IPS-20b (cell line): ENCODE measurements at regions not wholly inside any gene's neighbourhood (a gene's known extent, or its start where the extent isn't known, plus 50 kb on each side); places are given as distances from the start of the nearest gene placed in this dataset.

Source experiments
- H3K27ac ChIP-seq: one replicate; pipeline ENCODE4 v1.5.1; 2013; ENCODE audit warnings: low read length
- H3K27me3 ChIP-seq: 2 replicates; pipeline ENCODE4 v1.6.1; 2013; ENCODE audit warnings: mild to moderate bottlenecking, low read length, inconsistent platforms; ENCODE audit not compliant: insufficient read depth
- H3K36me3 ChIP-seq: 2 replicates; pipeline ENCODE4 v1.6.1; 2013; ENCODE audit warnings: low read depth, mild to moderate bottlenecking, inconsistent platforms, low read length, moderate library complexity; ENCODE audit not compliant: insufficient read depth
- H3K4me1 ChIP-seq: 2 replicates; pipeline ENCODE4 v1.6.1; 2013; ENCODE audit warnings: mild to moderate bottlenecking, control low read depth, inconsistent platforms, low read length, moderate library complexity; ENCODE audit not compliant: insufficient read depth
- H3K4me3 ChIP-seq: 2 replicates; pipeline ENCODE4 v1.5.1; 2013; ENCODE audit warnings: mild to moderate bottlenecking, low read length, inconsistent platforms
- H3K9ac ChIP-seq: 2 replicates; pipeline ENCODE4 v1.6.1; 2013; ENCODE audit warnings: low read depth, mild to moderate bottlenecking, inconsistent platforms, low read length, moderate library complexity
- H3K9me3 ChIP-seq: 2 replicates; pipeline ENCODE4 v1.6.1; 2013; ENCODE audit warnings: mild to moderate bottlenecking, low read depth, low read length, inconsistent platforms; ENCODE audit not compliant: insufficient read depth

- no peak overlapping the region for H3K9ac ChIP-seq
These were observed 713.3 kb upstream of the CBLB start for GRCh38 chr3:106582151-106582550.

GRCh38 chr3:106587551-106587950 is 718.7 kb upstream of the CBLB start:
- Histone ChIP-seq H3K36me3 (no peaks in the 10 kb centered on the region), H3K9ac (no peak overlapping the region)

More at GRCh38 chr3:106582151-106582550, 713.3 kb upstream of the CBLB start:
- Histone ChIP-seq H3K4me1 (no peaks in the 10 kb centered on the region), H3K27me3 (no peaks in the 10 kb centered on the region), H3K27ac (no peak overlapping the region), H3K4me3 (no peak overlapping the region), H3K9me3 (no peaks in the 10 kb centered on the region), H3K36me3 (no peaks in the 10 kb centered on the region)

GRCh38 chr3:106588739-106589138 is 719.9 kb upstream of the CBLB start:
- no peaks in the 10 kb centered on the region for H3K27me3 ChIP-seq
- no peaks in the 10 kb centered on the region for H3K36me3 ChIP-seq
- no peak overlapping the region for H3K4me3 ChIP-seq
- no peak overlapping the region for H3K9ac ChIP-seq
- H3K9me3 ChIP-seq: no peaks in the 10 kb centered on the region
- no peaks in the 10 kb centered on the region for H3K4me1 ChIP-seq
- H3K27ac ChIP-seq: no peak overlapping the region

More at GRCh38 chr3:106587551-106587950, 718.7 kb upstream of the CBLB start:
- Histone ChIP-seq H3K4me1 (no peaks in the 10 kb centered on the region), H3K27me3 (no peaks in the 10 kb centered on the region), H3K4me3 (no peak overlapping the region), H3K9me3 (no peaks in the 10 kb centered on the region), H3K27ac (no peak overlapping the region)

- Histone ChIP-seq H3K9ac (no peak overlapping the region), H3K4me3 (no peak overlapping the region), H3K4me1 (no peaks in the 10 kb centered on the region), H3K27ac (no peak overlapping the region), H3K9me3 (no peaks in the 10 kb centered on the region), H3K27me3 (no peaks in the 10 kb centered on the region), H3K36me3 (no peaks in the 10 kb centered on the region)
These were observed 720.6 kb upstream of the CBLB start for GRCh38 chr3:106589311-106589942.

- Histone ChIP-seq H3K27ac (no peak overlapping the region), H3K9me3 (no peaks in the 10 kb centered on the region), H3K9ac (no peak overlapping the region)
These were observed 721.4 kb upstream of the CBLB start for GRCh38 chr3:106590216-106590615.

GRCh38 chr3:106593381-106593780 is 724.6 kb upstream of the CBLB start:
- no peaks in the 10 kb centered on the region for H3K36me3 ChIP-seq
- H3K27ac ChIP-seq: no peak overlapping the region
- no peak overlapping the region for H3K9ac ChIP-seq
- H3K4me3 ChIP-seq: no peak overlapping the region
- no peaks in the 10 kb centered on the region for H3K27me3 ChIP-seq
- no peaks in the 10 kb centered on the region for H3K4me1 ChIP-seq
- H3K9me3 ChIP-seq: no peaks in the 10 kb centered on the region

More at GRCh38 chr3:106590216-106590615, 721.4 kb upstream of the CBLB start:
- no peaks in the 10 kb centered on the region for H3K27me3 ChIP-seq
- no peaks in the 10 kb centered on the region for H3K36me3 ChIP-seq
- H3K4me1 ChIP-seq: no peaks in the 10 kb centered on the region
- no peak overlapping the region for H3K4me3 ChIP-seq

GRCh38 chr3:106609666-106610301 is 741.0 kb upstream of the CBLB start:
- Histone ChIP-seq H3K9ac (peak overlapping the region; percentile 5; the same call in 1 of the 2 replicates), H3K9me3 (peaks cover 10% of the 10 kb centered on the region; the same call in 1 of the 2 replicates), H3K27ac (peak overlapping the region; percentile 32), H3K36me3 (no peaks in the 10 kb centered on the region), H3K4me3 (no peak overlapping the region), H3K27me3 (no peaks in the 10 kb centered on the region), H3K4me1 (peaks cover 5% of the 10 kb centered on the region; the same call in 1 of the 2 replicates)

- H3K27me3 ChIP-seq: no peaks in the 10 kb centered on the region
- H3K9ac ChIP-seq: no peak overlapping the region; the same call in 1 of the 2 replicates
- H3K36me3 ChIP-seq: no peaks in the 10 kb centered on the region
These were observed 741.6 kb upstream of the CBLB start for GRCh38 chr3:106610362-106610959.

GRCh38 chr3:106611116-106611515 is 742.3 kb upstream of the CBLB start:
- Histone ChIP-seq H3K4me1 (peaks cover 5% of the 10 kb centered on the region; the same call in 1 of the 2 replicates), H3K9me3 (peaks cover 10% of the 10 kb centered on the region; the same call in 1 of the 2 replicates), H3K36me3 (no peaks in the 10 kb centered on the region), H3K27me3 (no peaks in the 10 kb centered on the region), H3K4me3 (no peak overlapping the region), H3K9ac (no peak overlapping the region), H3K27ac (no peak overlapping the region)

More at GRCh38 chr3:106610362-106610959, 741.6 kb upstream of the CBLB start:
- no peak overlapping the region for H3K4me3 ChIP-seq
- peaks cover 10% of the 10 kb centered on the region; the same call in 1 of the 2 replicates for H3K9me3 ChIP-seq
- H3K27ac ChIP-seq: no peak overlapping the region
- H3K4me1 ChIP-seq: peaks cover 5% of the 10 kb centered on the region; the same call in 1 of the 2 replicates

- peaks cover 10% of the 10 kb centered on the region; the same call in 1 of the 2 replicates for H3K9me3 ChIP-seq
- no peaks in the 10 kb centered on the region for H3K36me3 ChIP-seq
- no peak overlapping the region for H3K9ac ChIP-seq
- H3K4me1 ChIP-seq: peaks cover 5% of the 10 kb centered on the region; the same call in 1 of the 2 replicates
- H3K4me3 ChIP-seq: no peak overlapping the region
- H3K27me3 ChIP-seq: no peaks in the 10 kb centered on the region
- H3K27ac ChIP-seq: no peak overlapping the region
These were observed 743.0 kb upstream of the CBLB start for GRCh38 chr3:106611841-106612240.

GRCh38 chr3:106616556-106616955 is 747.7 kb upstream of the CBLB start:
- H3K36me3 ChIP-seq: no peaks in the 10 kb centered on the region
- no peaks in the 10 kb centered on the region for H3K27me3 ChIP-seq
- no peak overlapping the region for H3K4me3 ChIP-seq
- H3K4me1 ChIP-seq: no peaks in the 10 kb centered on the region
- H3K9me3 ChIP-seq: peaks cover 10% of the 10 kb centered on the region; the same call in 1 of the 2 replicates
- H3K9ac ChIP-seq: no peak overlapping the region
- H3K27ac ChIP-seq: no peak overlapping the region
